GM12878 (cell line): ENCODE measurements at regions not wholly inside any gene's neighbourhood (a gene's known extent, or its start where the extent isn't known, plus 50 kb on each side); places are given as distances from the start of the nearest gene placed in this dataset.

Source experiments
- ATAC-seq: fragments of 200-7000 bp; cut with Tn5 transposase; 3 replicates; pipeline ENCODE4 v1.9.1; 2020; ENCODE audit warnings: mild to moderate bottlenecking, moderate library complexity
- BruUV-seq: library from RNA; stranded (reverse); fragments of 400-500 nt; replicated peaks from 2 replicates; lab custom pipeline; 2021; lab: Mats Ljungman, UMichigan
- CTCF ChIA-PET: fragments of 300-600 bp; sonication (Branson Sonifier 250); formaldehyde crosslinking; extraction: SDS; loops from one replicate; lab custom pipeline; 2021; ENCODE audit warnings: inconsistent platforms; lab: Yijun Ruan, JAX
- POLR2A ChIA-PET: fragments of 350-600 bp; formaldehyde crosslinking; extraction: SDS; loops from one replicate; lab custom pipeline; 2021; ENCODE audit warnings: inconsistent platforms; lab: Charles Lee
- RAD21 ChIA-PET: fragments of 300-600 bp; sonication (Branson Sonifier 250); formaldehyde crosslinking; loops from one replicate; lab custom pipeline; 2023; ENCODE audit warnings: antibody characterized with exemption; ENCODE audit not compliant: unreplicated experiment; lab: Charles Lee
- SMC1A ChIA-PET: fragments of 300-600 bp; sonication (Branson Sonifier 250); formaldehyde crosslinking; loops from one replicate; lab custom pipeline; 2023; ENCODE audit not compliant: unreplicated experiment, uncharacterized antibody; lab: Charles Lee
- DNase-seq: peaks from one replicate; pipeline ENCODE4 v3.0.0-alpha.2; 2011; ENCODE audit warnings: low read depth, low spot score
- FAIRE-seq: peaks from 3 replicates; lab custom pipeline; 2011; peaks lifted over from hg19 to GRCh38; lab: Jason Lieb, UNC
- H2AFZ ChIP-seq: 2 replicates; pipeline ENCODE4 v1.6.0; 2011; ENCODE audit warnings: low read depth, low read length, control low read depth; ENCODE audit not compliant: control insufficient read depth
- H3K27ac ChIP-seq: 2 replicates; pipeline ENCODE4 v1.5.1; 2011; ENCODE audit warnings: control low read depth; ENCODE audit not compliant: control insufficient read depth, insufficient read depth
- H3K27me3 ChIP-seq, 2 experiments: replicated peaks in 1 of 2; 2 replicates each; pipeline versions ENCODE4 v1.6.0 to v1.6.1; 2011; ENCODE audit warnings: low read length in 1 of 2; ENCODE audit not compliant: control insufficient read depth in 2 of 2, insufficient read depth in 2 of 2
- H3K36me3 ChIP-seq, 2 experiments: 2 replicates each; pipeline ENCODE4 v1.5.1; 2011; ENCODE audit warnings: low read length in 1 of 2; ENCODE audit not compliant: control insufficient read depth in 2 of 2, insufficient read depth in 2 of 2
- H3K4me1 ChIP-seq: 2 replicates; pipeline ENCODE4 v1.6.1; 2011; ENCODE audit warnings: mild to moderate bottlenecking, low read length, moderate library complexity, mixed read lengths; ENCODE audit not compliant: control insufficient read depth, insufficient read depth
- H3K4me2 ChIP-seq: 2 replicates; pipeline ENCODE4 v1.6.0; 2011; ENCODE audit warnings: control low read depth; ENCODE audit not compliant: control insufficient read depth, insufficient read depth
- H3K4me3 ChIP-seq: fragments of 200-600 bp; sonication (generic); 2 replicates; pipeline ENCODE4 v1.5.1; 2016
- H3K79me2 ChIP-seq: 2 replicates; pipeline ENCODE4 v1.6.0; 2011; ENCODE audit warnings: low read length; ENCODE audit not compliant: control insufficient read depth, insufficient read depth
- H3K9ac ChIP-seq: 2 replicates; pipeline ENCODE4 v1.8.0; 2011; ENCODE audit warnings: low read length, control low read depth, mixed read lengths; ENCODE audit not compliant: control insufficient read depth, insufficient read depth
- H3K9me3 ChIP-seq: replicated peaks from 3 replicates; pipeline ENCODE4 v1.5.1; 2011; ENCODE audit warnings: mild to moderate bottlenecking, low read length; ENCODE audit not compliant: control insufficient read depth, insufficient read depth
- H4K20me1 ChIP-seq: 2 replicates; pipeline ENCODE4 v1.6.0; 2011; ENCODE audit not compliant: control insufficient read depth, insufficient read depth
- CBX3 ChIP-seq: fragments of 200-600 bp; sonication (generic); IDR thresholded peaks from 2 replicates; pipeline ENCODE4 v1.6.1; 2016; ENCODE audit warnings: low read depth, borderline replicate concordance
- CBX5 ChIP-seq: sonication (generic); IDR thresholded peaks from 2 replicates; pipeline ENCODE4 v1.6.1; 2016; ENCODE audit warnings: low read depth, moderate library complexity, mild to moderate bottlenecking, inconsistent platforms
- E2F4 ChIP-seq: IDR thresholded peaks from 2 replicates; pipeline ENCODE4 v1.6.1; 2012; ENCODE audit warnings: low read depth, low read length, improper control_type of control experiment
- EP300 ChIP-seq, 2 experiments: fragments of 150-350 bp in 1 of 2; IDR thresholded peaks; 2 replicates each; pipeline ENCODE4 v1.6.1; 2011 to 2012; ENCODE audit warnings: low read depth in 2 of 2, low read length in 2 of 2, borderline replicate concordance in 1 of 2, improper control_type of control experiment in 1 of 2, inconsistent platforms in 1 of 2; ENCODE audit not compliant: control insufficient read depth in 1 of 2
- MTA3 ChIP-seq: IDR thresholded peaks from 2 replicates; pipeline ENCODE4 v1.6.1; 2012; ENCODE audit warnings: low read length, inconsistent platforms, borderline replicate concordance
- PBX3 ChIP-seq: IDR thresholded peaks from 2 replicates; pipeline ENCODE4 v1.6.1; 2011; ENCODE audit warnings: mild to moderate bottlenecking, low read depth, low read length, moderate library complexity; ENCODE audit not compliant: insufficient replicate concordance
- POLR2AphosphoS2 ChIP-seq: IDR thresholded peaks from 2 replicates; pipeline ENCODE4 v1.6.1; 2011; ENCODE audit warnings: low read depth, mild to moderate bottlenecking, low read length, improper control_type of control experiment, moderate library complexity
- RAD51 ChIP-seq: fragments of 450-650 bp; IDR thresholded peaks from 2 replicates; pipeline ENCODE4 v1.6.1; 2016; ENCODE audit warnings: moderate library complexity, mild to moderate bottlenecking, inconsistent platforms
- SUPT20H ChIP-seq: IDR thresholded peaks from 2 replicates; pipeline ENCODE4 v1.6.1; 2011; ENCODE audit warnings: low read depth, mild to moderate bottlenecking, low read length, moderate library complexity, borderline replicate concordance; ENCODE audit not compliant: control insufficient read depth
- YBX1 ChIP-seq: fragments of 450-650 bp; IDR thresholded peaks from 2 replicates; pipeline ENCODE4 v1.6.1; 2016; ENCODE audit warnings: antibody characterized with exemption
- WGBS: methylation state at CpG from one replicate; pipeline ENCODE4 v1.1.6; 2016; ENCODE audit warnings: low lambda C conversion rate; ENCODE audit not compliant: insufficient replicate concordance, insufficient coverage; ENCODE audit errors: missing lambda C conversion rate; 5-methylcytosine and 5-hydroxymethylcytosine counted together
- in situ Hi-C: fragments of 300-500 bp; cut with MboI; formaldehyde crosslinking; loops from 9 replicates; pipeline ENCODE4 v1.14.3; 2018; ENCODE audit warnings: mixed read lengths
- intact Hi-C: fragments of 100-400 bp; cut with micrococcal nuclease; formaldehyde crosslinking; loops from one replicate; pipeline ENCODE4 v1.14.2; 2022; ENCODE audit not compliant: unreplicated experiment

- POLR2A ChIA-PET = no interaction called here
- CTCF ChIA-PET = no interaction called here
Observed at GRCh38 chr2:200738590-200738989, 73.1 kb upstream of the BZW1 start.

More at GRCh38 chr2:200738590-200738989, 73.1 kb upstream of the BZW1 start:
- H3K9me3 ChIP-seq = no peaks in the 10 kb centered on the region
- WGBS = 28% methylated on average over 7 of the region's 7 CpGs
- no peak overlapping the region for H3K27ac ChIP-seq
- in situ Hi-C loops = no loop called here
- no peak for TF ChIP-seq CBX5
- no peak for TF ChIP-seq PBX3
- TF ChIP-seq YBX1 = no peak
- no peak for TF ChIP-seq CBX3
- no peak for TF ChIP-seq MTA3
- TF ChIP-seq E2F4 = no peak
- TF ChIP-seq EP300 (IDR thresholded peaks at IDR 0.05; ENCODE audit: borderline replicate concordance in 1 of 2, control insufficient read depth in 1 of 2, low read depth in 2 of 2, low read length in 2 of 2) = no peak
- no peak for TF ChIP-seq RAD51
- no peak for TF ChIP-seq POLR2AphosphoS2
- TF ChIP-seq SUPT20H = no peak
- DNase-seq = no peak
- no peak overlapping the region for H3K4me2 ChIP-seq
- intact Hi-C loops = no loop called here
- no TSS peak for BruUV-seq
- no peaks in the 10 kb centered on the region; a peak in 2 of 4 replicates for H3K27me3 ChIP-seq
- no peak for FAIRE-seq
- ChIA-PET RAD21 (no interaction called here), SMC1A (interaction anchor here (0.6 to 1.2 kb wide), 4 partner anchors 9 to 254 kb away, joined by 3 read pairs; no protein-coding TSS in a partner anchor)
- no peak for ATAC-seq
- H3K4me1 ChIP-seq = no peaks in the 10 kb centered on the region
- H3K4me3 ChIP-seq = no peak overlapping the region
- H2AFZ ChIP-seq = no peak overlapping the region
- H3K36me3 ChIP-seq = no peaks in the 10 kb centered on the region
- no peaks in the 10 kb centered on the region for H3K79me2 ChIP-seq
- H4K20me1 ChIP-seq = no peaks in the 10 kb centered on the region
- no peak overlapping the region for H3K9ac ChIP-seq
